C4-2B (cell line): ENCODE measurements at regions not wholly inside any gene's neighbourhood (a gene's known extent, or its start where the extent isn't known, plus 50 kb on each side); places are given as distances from the start of the nearest gene placed in this dataset.

ENCODE experiments used
- CTCF ChIP-seq: fragments of 450-650 bp; conservative IDR thresholded peaks from 2 replicates; pipeline ENCODE4 v1.5.1; 2017; ENCODE audit warnings: mild to moderate bottlenecking
- ZFX ChIP-seq: fragments of 450-650 bp; IDR thresholded peaks from 2 replicates; pipeline ENCODE4 v1.6.1; 2017

GRCh38 chr2:120436460-120436739, 90.5 kb downstream of the INHBB start:
- TF ChIP-seq CTCF (no peak), ZFX (no peak)
